ENCODE measurements at regions not wholly inside any gene's neighbourhood (a gene's known extent, or its start where the extent isn't known, plus 50 kb on each side); places are given as distances from the start of the nearest gene placed in this dataset.
A peak's percentile ranks its signal among the peaks of the same experiment; 100 is the strongest.

DNA sequence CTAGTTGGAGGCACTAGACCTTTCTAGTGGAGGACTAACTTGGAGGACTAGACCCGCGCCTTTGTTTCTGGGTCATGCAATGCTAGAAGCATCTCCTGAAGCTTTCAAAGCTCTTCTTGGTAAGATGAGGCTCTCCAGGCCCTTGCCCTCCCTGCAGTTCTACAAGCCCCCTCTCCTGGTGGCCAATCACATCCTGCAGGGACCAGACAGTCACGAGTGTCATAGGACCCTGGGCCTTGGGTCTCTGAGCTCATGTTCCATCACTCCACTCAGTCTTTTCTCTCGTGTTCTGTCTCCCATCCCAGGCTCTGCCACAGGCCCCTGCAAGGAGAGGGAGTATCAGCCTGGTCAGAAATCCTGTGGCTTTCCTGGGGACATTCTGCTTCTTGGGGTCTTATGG, 119.6 kb downstream of the CYLD start:
- no peak overlapping the region for H2BK120ac ChIP-seq (ENCODE audit: low read depth, low read length)
- H2AFZ ChIP-seq (replicated peaks; ENCODE audit: low read length, poor library complexity) = no peak overlapping the region
- no peak overlapping the region for H3K27ac ChIP-seq (ENCODE audit: insufficient read depth, low read length)
- no peaks in the 10 kb centered on the region; the same call in 1 of the 2 replicates for H3K9me3 ChIP-seq (ENCODE audit: control insufficient read depth, insufficient read depth, low read length)
- H3K14ac ChIP-seq (replicated peaks; ENCODE audit: low read depth, low read length) = no peak overlapping the region
- CTCF ChIA-PET = no interaction called here
- no peak overlapping the region for H3K23ac ChIP-seq (ENCODE audit: low read depth, low read length)
- H3K4me1 ChIP-seq (ENCODE audit: control insufficient read depth, insufficient read depth, low read length) = peaks cover 4% of the 10 kb centered on the region; the same call in 1 of the 2 replicates
- no peak overlapping the region for H3K9ac ChIP-seq (ENCODE audit: low read depth, low read length)
- no peak overlapping the region for H2BK20ac ChIP-seq (ENCODE audit: low read depth, low read length)
- peak; percentile 35; the same call in 1 of the 2 replicates for ATAC-seq (ENCODE audit: low read depth)
- in situ Hi-C loops (cut with MboI; ENCODE audit: low sequenced_read_pairs) = no loop called here
- TF ChIP-seq SMC3 (IDR thresholded peaks at IDR 0.05; ENCODE audit: low read depth, low read length) (no peak), MXI1 (IDR thresholded peaks at IDR 0.05; ENCODE audit: borderline replicate concordance, low read depth, low read length) (no peak), POLR2A (IDR thresholded peaks at IDR 0.05; ENCODE audit: low read depth, low read length) (no peak), RAD21 (IDR thresholded peaks at IDR 0.05; ENCODE audit: low read length) (no peak), BHLHE40 (IDR thresholded peaks at IDR 0.05; ENCODE audit: low read depth, low read length) (no peak), RFX5 (IDR thresholded peaks at IDR 0.05; ENCODE audit: low read depth, low read length) (no peak), MAZ (IDR thresholded peaks at IDR 0.05; ENCODE audit: borderline replicate concordance, low read depth, low read length) (no peak), RCOR1 (IDR thresholded peaks at IDR 0.05; ENCODE audit: insufficient replicate concordance, low read length) (no peak), FOS (IDR thresholded peaks at IDR 0.05; ENCODE audit: low read depth, low read length) (no peak)
- TF ChIP-seq, protein P1, sequence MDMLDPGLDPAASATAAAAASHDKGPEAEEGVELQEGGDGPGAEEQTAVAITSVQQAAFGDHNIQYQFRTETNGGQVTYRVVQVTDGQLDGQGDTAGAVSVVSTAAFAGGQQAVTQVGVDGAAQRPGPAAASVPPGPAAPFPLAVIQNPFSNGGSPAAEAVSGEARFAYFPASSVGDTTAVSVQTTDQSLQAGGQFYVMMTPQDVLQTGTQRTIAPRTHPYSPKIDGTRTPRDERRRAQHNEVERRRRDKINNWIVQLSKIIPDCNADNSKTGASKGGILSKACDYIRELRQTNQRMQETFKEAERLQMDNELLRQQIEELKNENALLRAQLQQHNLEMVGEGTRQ (IDR thresholded peaks at IDR 0.05; ENCODE audit: low read depth, low read length) = no peak
- TF ChIP-seq, protein P2, sequence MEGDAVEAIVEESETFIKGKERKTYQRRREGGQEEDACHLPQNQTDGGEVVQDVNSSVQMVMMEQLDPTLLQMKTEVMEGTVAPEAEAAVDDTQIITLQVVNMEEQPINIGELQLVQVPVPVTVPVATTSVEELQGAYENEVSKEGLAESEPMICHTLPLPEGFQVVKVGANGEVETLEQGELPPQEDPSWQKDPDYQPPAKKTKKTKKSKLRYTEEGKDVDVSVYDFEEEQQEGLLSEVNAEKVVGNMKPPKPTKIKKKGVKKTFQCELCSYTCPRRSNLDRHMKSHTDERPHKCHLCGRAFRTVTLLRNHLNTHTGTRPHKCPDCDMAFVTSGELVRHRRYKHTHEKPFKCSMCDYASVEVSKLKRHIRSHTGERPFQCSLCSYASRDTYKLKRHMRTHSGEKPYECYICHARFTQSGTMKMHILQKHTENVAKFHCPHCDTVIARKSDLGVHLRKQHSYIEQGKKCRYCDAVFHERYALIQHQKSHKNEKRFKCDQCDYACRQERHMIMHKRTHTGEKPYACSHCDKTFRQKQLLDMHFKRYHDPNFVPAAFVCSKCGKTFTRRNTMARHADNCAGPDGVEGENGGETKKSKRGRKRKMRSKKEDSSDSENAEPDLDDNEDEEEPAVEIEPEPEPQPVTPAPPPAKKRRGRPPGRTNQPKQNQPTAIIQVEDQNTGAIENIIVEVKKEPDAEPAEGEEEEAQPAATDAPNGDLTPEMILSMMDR (conservative IDR thresholded peaks at IDR 0.05; ENCODE audit: low read depth, low read length) = no peak
- H4K8ac ChIP-seq (ENCODE audit: low read depth in 2 of 2, low read length in 2 of 2) = no peak overlapping the region
- H4K20me1 ChIP-seq (ENCODE audit: insufficient read depth, low read length) = no peaks in the 10 kb centered on the region
- H3K18ac ChIP-seq (ENCODE audit: low read depth, low read length) = no peak overlapping the region
- no peak overlapping the region for H2BK15ac ChIP-seq (ENCODE audit: low read depth, low read length)
- H3K27me3 ChIP-seq (ENCODE audit: control insufficient read depth, insufficient read depth, low read length) = no peaks in the 10 kb centered on the region
- no peak overlapping the region for H3K4me2 ChIP-seq (ENCODE audit: low read depth, low read length)
- POLR2A ChIA-PET (ENCODE audit: unreplicated experiment) = interaction anchor here (0.5 kb wide), 1 partner anchor 212 kb away, joined by 3 read pairs; no protein-coding TSS in a partner anchor
- intact Hi-C loops (cut with micrococcal nuclease) = no loop called here
- WGBS, 2 experiments (ENCODE audit: extremely low coverage in 2 of 2, insufficient read length in 1 of 2) = 40% methylated on average over 1 of the region's 4 CpGs; no CpG with 5 or more reads in 1 of the 2 experiments
- no peak for DNase-seq
- H3K56ac ChIP-seq (ENCODE audit: extremely low read depth, insufficient read depth, low read length) = no peak overlapping the region
- H3K9me1 ChIP-seq (ENCODE audit: insufficient read depth, low read length) = no peaks in the 10 kb centered on the region
- dilution Hi-C loops (cut with HindIII; ENCODE audit: low sequenced_read_pairs, unreplicated experiment) = no loop called here
- H2BK5ac ChIP-seq (ENCODE audit: low read depth, low read length, poor library complexity, severe bottlenecking) = no peak overlapping the region
- H3K79me1 ChIP-seq (ENCODE audit: low read depth in 1 of 2, low read length in 2 of 2) = no peaks in the 10 kb centered on the region
- H3K4me3 ChIP-seq (ENCODE audit: insufficient read depth, low read depth, low read length) = no peak overlapping the region
- H4K5ac ChIP-seq (ENCODE audit: low read depth, low read length) = no peak overlapping the region
- no peak overlapping the region for H3K4ac ChIP-seq (ENCODE audit: low read depth, low read length)
- H4K91ac ChIP-seq (ENCODE audit: insufficient read depth, low read depth, low read length) = no peak overlapping the region
- H2AK5ac ChIP-seq (ENCODE audit: low read depth, low read length) = no peak overlapping the region
- H2AK9ac ChIP-seq (replicated peaks; ENCODE audit: low read depth, low read length, poor library complexity) = peak overlapping the region; percentile 12
- BruUV-seq (replicated peaks) = no TSS peak
- no peaks in the 10 kb centered on the region for H3K36me3 ChIP-seq (ENCODE audit: control insufficient read depth, insufficient read depth, low read length)

All from IMR-90 (cell line).